ENCODE measurements at regions not wholly inside any gene's neighbourhood (a gene's known extent, or its start where the extent isn't known, plus 50 kb on each side); places are given as distances from the start of the nearest gene placed in this dataset.

DNA sequence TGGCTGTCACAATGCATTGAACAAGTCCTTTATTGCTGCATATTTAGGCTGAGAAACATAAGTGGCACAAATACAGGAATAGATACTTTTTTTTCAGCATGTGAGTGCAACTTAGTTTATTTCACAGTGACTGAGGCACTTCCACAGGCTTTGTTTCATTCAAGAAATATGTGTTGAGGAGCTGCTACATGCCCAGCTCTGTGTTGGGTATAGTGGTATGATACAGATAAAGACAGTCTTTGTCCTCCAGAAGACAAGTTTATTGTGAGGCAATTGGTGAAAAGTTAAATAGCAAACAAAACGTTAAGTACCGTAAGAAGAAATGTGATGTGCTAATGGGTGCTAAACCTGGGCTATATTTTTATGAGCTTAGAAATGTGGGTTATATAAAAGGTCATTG lies 186.4 kb downstream of the SPRY1 start:
- Histone ChIP-seq H3K9ac (ENCODE audit: control insufficient read depth, extremely low read depth, insufficient read depth, low read length) (no peak overlapping the region), H2AFZ (ENCODE audit: control insufficient read depth, low read length) (no peak overlapping the region), H3K4me1 (ENCODE audit: control insufficient read depth, extremely low read depth, insufficient read depth, low read length) (peaks cover 2% of the 10 kb centered on the region), H3K9me1 (ENCODE audit: control insufficient read depth, extremely low read depth, insufficient read depth, low read length) (no peaks in the 10 kb centered on the region), H3K27me3 (ENCODE audit: control insufficient read depth, extremely low read depth, insufficient read depth, low read length) (no peaks in the 10 kb centered on the region), H3K27ac (ENCODE audit: control insufficient read depth, insufficient read depth, low read length) (no peak overlapping the region), H3K36me3 (ENCODE audit: control insufficient read depth in 2 of 2, extremely low read depth in 1 of 2, insufficient read depth in 2 of 2, low read length in 2 of 2) (no peaks in the 10 kb centered on the region), H4K20me1 (ENCODE audit: control insufficient read depth, extremely low read depth, insufficient read depth, low read length) (no peaks in the 10 kb centered on the region), H3K79me2 (ENCODE audit: control insufficient read depth, insufficient read depth, low read length) (no peaks in the 10 kb centered on the region), H3K4me3 (ENCODE audit: control insufficient read depth in 2 of 3, extremely low read depth in 1 of 3, insufficient read depth in 2 of 3, low read depth in 1 of 3, low read length in 3 of 3) (no peak overlapping the region), H3K9me3 (ENCODE audit: control insufficient read depth, low read depth, low read length) (peaks cover 7% of the 10 kb centered on the region), H3K4me2 (ENCODE audit: control insufficient read depth, extremely low read depth, insufficient read depth, low read depth, low read length) (no peak overlapping the region)
- DNase-seq (ENCODE audit: low read depth, low spot score) (no peak), FAIRE-seq (no peak)
- dilution Hi-C loops (cut with MboI; ENCODE audit: extremely low pct_ligation_motif_present, low sequenced_read_pairs) = no loop called here
- no peak for TF ChIP-seq EZH2 (IDR thresholded peaks at IDR 0.05; ENCODE audit: low read length)
- TF ChIP-seq, protein P1, sequence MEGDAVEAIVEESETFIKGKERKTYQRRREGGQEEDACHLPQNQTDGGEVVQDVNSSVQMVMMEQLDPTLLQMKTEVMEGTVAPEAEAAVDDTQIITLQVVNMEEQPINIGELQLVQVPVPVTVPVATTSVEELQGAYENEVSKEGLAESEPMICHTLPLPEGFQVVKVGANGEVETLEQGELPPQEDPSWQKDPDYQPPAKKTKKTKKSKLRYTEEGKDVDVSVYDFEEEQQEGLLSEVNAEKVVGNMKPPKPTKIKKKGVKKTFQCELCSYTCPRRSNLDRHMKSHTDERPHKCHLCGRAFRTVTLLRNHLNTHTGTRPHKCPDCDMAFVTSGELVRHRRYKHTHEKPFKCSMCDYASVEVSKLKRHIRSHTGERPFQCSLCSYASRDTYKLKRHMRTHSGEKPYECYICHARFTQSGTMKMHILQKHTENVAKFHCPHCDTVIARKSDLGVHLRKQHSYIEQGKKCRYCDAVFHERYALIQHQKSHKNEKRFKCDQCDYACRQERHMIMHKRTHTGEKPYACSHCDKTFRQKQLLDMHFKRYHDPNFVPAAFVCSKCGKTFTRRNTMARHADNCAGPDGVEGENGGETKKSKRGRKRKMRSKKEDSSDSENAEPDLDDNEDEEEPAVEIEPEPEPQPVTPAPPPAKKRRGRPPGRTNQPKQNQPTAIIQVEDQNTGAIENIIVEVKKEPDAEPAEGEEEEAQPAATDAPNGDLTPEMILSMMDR (optimal IDR thresholded peaks at IDR 0.05 in 1 of 3, IDR thresholded peaks at IDR 0.05 in 1 of 3, conservative IDR thresholded peaks at IDR 0.05 in 1 of 3; ENCODE audit: extremely low read depth in 1 of 3, insufficient read depth in 2 of 3, low read length in 3 of 3) = no peak

DNA sequence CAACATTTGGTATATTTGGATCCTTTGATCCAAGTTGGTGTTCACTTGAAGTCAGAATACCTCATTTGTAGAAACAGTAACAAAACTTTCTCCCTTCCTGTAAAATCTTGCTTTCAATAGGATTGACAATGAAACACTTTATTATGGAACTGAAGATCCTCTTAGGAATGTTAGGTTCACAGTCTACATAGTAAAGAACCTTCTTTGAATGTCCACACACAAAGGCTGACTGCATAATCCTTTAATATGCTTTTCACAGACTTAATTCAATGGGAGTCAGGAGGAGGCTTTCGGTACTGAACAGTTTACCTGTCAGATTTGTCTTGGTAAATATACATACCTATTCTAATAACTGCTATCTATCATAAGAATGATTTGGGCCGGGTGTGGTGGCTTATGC lies 188.5 kb downstream of the SPRY1 start:
- FAIRE-seq = no peak
- Histone ChIP-seq H3K4me2 (ENCODE audit: control insufficient read depth, extremely low read depth, insufficient read depth, low read depth, low read length) (no peak overlapping the region), H3K9ac (ENCODE audit: control insufficient read depth, extremely low read depth, insufficient read depth, low read length) (no peak overlapping the region), H3K9me3 (ENCODE audit: control insufficient read depth, low read depth, low read length) (peaks cover 7% of the 10 kb centered on the region), H3K4me1 (ENCODE audit: control insufficient read depth, extremely low read depth, insufficient read depth, low read length) (peaks cover 5% of the 10 kb centered on the region), H3K27ac (ENCODE audit: control insufficient read depth, insufficient read depth, low read length) (no peak overlapping the region), H2AFZ (ENCODE audit: control insufficient read depth, low read length) (no peak overlapping the region), H3K36me3 (ENCODE audit: control insufficient read depth in 2 of 2, extremely low read depth in 1 of 2, insufficient read depth in 2 of 2, low read length in 2 of 2) (no peaks in the 10 kb centered on the region), H3K79me2 (ENCODE audit: control insufficient read depth, insufficient read depth, low read length) (no peaks in the 10 kb centered on the region), H3K4me3 (ENCODE audit: control insufficient read depth in 2 of 3, extremely low read depth in 1 of 3, insufficient read depth in 2 of 3, low read depth in 1 of 3, low read length in 3 of 3) (no peak overlapping the region), H3K27me3 (ENCODE audit: control insufficient read depth, extremely low read depth, insufficient read depth, low read length) (no peaks in the 10 kb centered on the region), H3K9me1 (ENCODE audit: control insufficient read depth, extremely low read depth, insufficient read depth, low read length) (no peaks in the 10 kb centered on the region), H4K20me1 (ENCODE audit: control insufficient read depth, extremely low read depth, insufficient read depth, low read length) (no peaks in the 10 kb centered on the region)
- no peak for DNase-seq (ENCODE audit: low read depth, low spot score)
- no peak for TF ChIP-seq EZH2 (IDR thresholded peaks at IDR 0.05; ENCODE audit: low read length)
- TF ChIP-seq, protein P1 (optimal IDR thresholded peaks at IDR 0.05 in 1 of 3, IDR thresholded peaks at IDR 0.05 in 1 of 3, conservative IDR thresholded peaks at IDR 0.05 in 1 of 3; ENCODE audit: extremely low read depth in 1 of 3, insufficient read depth in 2 of 3, low read length in 3 of 3) = no peak
- dilution Hi-C loops (cut with MboI; ENCODE audit: extremely low pct_ligation_motif_present, low sequenced_read_pairs) = no loop called here
